Calu3 (cell line): ENCODE measurements at regions not wholly inside any gene's neighbourhood (a gene's known extent, or its start where the extent isn't known, plus 50 kb on each side); places are given as distances from the start of the nearest gene placed in this dataset.
"Not testable (repeated sequence)": the region's sequence is repeated elsewhere in the genome, so short reads cannot be mapped to it uniquely, and the experiment has no call there.

Experiments
- BruUV-seq: library from RNA; stranded (reverse); fragments of 400-500 nt; replicated peaks from 2 replicates; lab custom pipeline; 2021; lab: Mats Ljungman, UMichigan
- CTCF ChIA-PET: fragments of 300-600 bp; sonication (Branson Sonifier 250); formaldehyde crosslinking; loops from one replicate; lab custom pipeline; 2022; ENCODE audit warnings: antibody characterized with exemption; lab: Charles Lee
- DNase-seq: peaks from one replicate; pipeline ENCODE4 v3.0.0; 2022
- H3K27ac Mint-ChIP-seq: one replicate; pipeline ENCODE4 v1.8.0; 2022; ENCODE audit warnings: mixed read lengths; ENCODE audit not compliant: unreplicated experiment
- H3K27me3 Mint-ChIP-seq: one replicate; pipeline ENCODE4 v1.8.0; 2022; ENCODE audit warnings: mixed read lengths; ENCODE audit not compliant: unreplicated experiment
- H3K36me3 Mint-ChIP-seq: one replicate; pipeline ENCODE4 v1.8.0; 2022; ENCODE audit warnings: mild to moderate bottlenecking, moderate library complexity, mixed read lengths; ENCODE audit not compliant: insufficient read depth, unreplicated experiment
- H3K4me1 Mint-ChIP-seq: one replicate; pipeline ENCODE4 v1.8.0; 2022; ENCODE audit warnings: mild to moderate bottlenecking, low read depth, mixed read lengths; ENCODE audit not compliant: unreplicated experiment
- H3K4me3 Mint-ChIP-seq: one replicate; pipeline ENCODE4 v1.8.0; 2022; ENCODE audit warnings: mild to moderate bottlenecking, low read depth, moderate library complexity, mixed read lengths; ENCODE audit not compliant: unreplicated experiment
- H3K9me3 Mint-ChIP-seq: one replicate; pipeline ENCODE4 v1.8.0; 2022; ENCODE audit warnings: low read depth, mixed read lengths; ENCODE audit not compliant: unreplicated experiment
- CTCF ChIP-seq: fragments of 200-600 bp; IDR thresholded peaks from one replicate; pipeline ENCODE4 v1.8.0; 2022; ENCODE audit warnings: antibody characterized with exemption; ENCODE audit not compliant: unreplicated experiment
- intact Hi-C: fragments of 100-400 bp; cut with micrococcal nuclease; formaldehyde crosslinking; loops from one replicate; pipeline ENCODE4 v1.10.0; 2022; ENCODE audit not compliant: unreplicated experiment

- no peak for TF ChIP-seq CTCF
- intact Hi-C loops = no loop called here
- Mint-ChIP-seq H3K27me3 (no peaks in the 10 kb centered on the region), H3K4me3 (no peak overlapping the region), H3K36me3 (no peaks in the 10 kb centered on the region), H3K9me3 (no peaks in the 10 kb centered on the region), H3K4me1 (no peaks in the 10 kb centered on the region), H3K27ac (no peak overlapping the region)
- DNase-seq = no peak
- BruUV-seq = no TSS peak
- CTCF ChIA-PET = no interaction called here
These were observed 961.4 kb downstream of the EPHA3 start for GRCh38 chr3:90068783-90069182.

GRCh38 chr3:90069748-90070147 lies 962.3 kb downstream of the EPHA3 start:
- no TSS peak for BruUV-seq
- CTCF ChIA-PET = no interaction called here
- H3K4me1 Mint-ChIP-seq = no peaks in the 10 kb centered on the region
- H3K36me3 Mint-ChIP-seq = no peaks in the 10 kb centered on the region
- intact Hi-C loops = no loop called here
- no peak for TF ChIP-seq CTCF
- H3K4me3 Mint-ChIP-seq = no peak overlapping the region
- no peak overlapping the region for H3K27ac Mint-ChIP-seq
- no peaks in the 10 kb centered on the region for H3K27me3 Mint-ChIP-seq
- H3K9me3 Mint-ChIP-seq = no peaks in the 10 kb centered on the region
- DNase-seq = no peak

DNA sequence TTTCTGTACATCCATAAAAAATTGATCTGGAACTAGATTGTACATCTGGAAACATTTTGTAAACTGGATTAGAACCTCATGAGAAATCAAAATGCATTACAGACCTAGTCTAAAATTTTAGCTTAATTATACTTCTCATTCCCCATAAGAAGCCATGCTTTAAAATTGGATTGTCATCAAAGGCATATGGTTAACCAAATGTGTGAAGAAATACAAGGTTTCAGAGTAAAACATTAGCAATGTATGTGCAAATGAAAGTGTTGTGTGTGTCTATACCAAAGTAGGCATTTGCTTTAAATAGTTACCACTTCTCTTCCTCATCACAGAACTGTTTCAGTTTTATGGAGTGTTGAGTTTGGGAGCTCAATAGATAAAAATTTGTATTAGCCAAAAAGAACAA lies 968.7 kb downstream of the EPHA3 start:
- CTCF ChIA-PET = no interaction called here

GRCh38 chr3:90080988-90081387 lies 973.6 kb downstream of the EPHA3 start:
- intact Hi-C loops = no loop called here
- Mint-ChIP-seq H3K9me3 (no peaks in the 10 kb centered on the region), H3K4me1 (no peaks in the 10 kb centered on the region), H3K36me3 (no peaks in the 10 kb centered on the region), H3K27me3 (no peaks in the 10 kb centered on the region), H3K4me3 (no peak overlapping the region), H3K27ac (no peak overlapping the region)
- no TSS peak for BruUV-seq
- DNase-seq = no peak
- CTCF ChIA-PET = no interaction called here
- TF ChIP-seq CTCF = no peak

More for the DNA sequence above, 968.7 kb downstream of the EPHA3 start:
- intact Hi-C loops = no loop called here
- H3K36me3 Mint-ChIP-seq = no peaks in the 10 kb centered on the region
- no peak overlapping the region for H3K4me3 Mint-ChIP-seq
- H3K27ac Mint-ChIP-seq = no peak overlapping the region
- DNase-seq = no peak
- no peaks in the 10 kb centered on the region for H3K4me1 Mint-ChIP-seq
- H3K27me3 Mint-ChIP-seq = no peaks in the 10 kb centered on the region
- no peak for TF ChIP-seq CTCF
- BruUV-seq = no TSS peak
- H3K9me3 Mint-ChIP-seq = no peaks in the 10 kb centered on the region

GRCh38 chr3:90086297-90086696 lies 978.9 kb downstream of the EPHA3 start:
- H3K4me1 Mint-ChIP-seq, H3K27ac Mint-ChIP-seq, BruUV-seq, intact Hi-C loops, H3K27me3 Mint-ChIP-seq, H3K36me3 Mint-ChIP-seq, DNase-seq, CTCF ChIA-PET, H3K9me3 Mint-ChIP-seq, H3K4me3 Mint-ChIP-seq: not testable (repeated sequence)
